ENCODE measurements at regions not wholly inside any gene's neighbourhood (a gene's known extent, or its start where the extent isn't known, plus 50 kb on each side); places are given as distances from the start of the nearest gene placed in this dataset.

- no peak overlapping the region for H3K56ac ChIP-seq (replicated peaks; ENCODE audit: insufficient read length, low read depth, low read length)
- no peak overlapping the region for H2BK120ac ChIP-seq (replicated peaks; ENCODE audit: low read depth, low read length)
- ChIA-PET CTCF (ENCODE audit: partially characterized antibody) (interaction anchor here (0.6 to 1.7 kb wide), 2 partner anchors 10 to 266 kb away, joined by 3 to 9 read pairs; no protein-coding TSS in a partner anchor), POLR2A (ENCODE audit: partially characterized antibody) (no interaction called here)
- no peaks in the 10 kb centered on the region for H4K20me1 ChIP-seq (replicated peaks in 1 of 2; ENCODE audit: control insufficient read depth in 1 of 2, insufficient read depth in 2 of 2, low read length in 2 of 2)
- no peak overlapping the region for H2BK15ac ChIP-seq (ENCODE audit: low read length)
- DNase-seq (ENCODE audit: low read depth in 1 of 2, low spot score in 2 of 2): no peak
- no peak overlapping the region for H3K4me2 ChIP-seq (ENCODE audit: insufficient read depth in 1 of 2, low read depth in 2 of 2, low read length in 2 of 2)
- 92% methylated on average over 1 of the region's 1 CpG; no CpG with 5 or more reads in 1 of the 2 experiments for whole genome bisulfite sequencing, 2 experiments (ENCODE audit: extremely low coverage in 1 of 2, insufficient coverage in 1 of 2, insufficient read length in 1 of 2, insufficient replicate concordance in 2 of 2, low coverage in 1 of 2, low lambda C conversion rate in 2 of 2, missing lambda C conversion rate in 1 of 2)
- H3K9me3 ChIP-seq (ENCODE audit: insufficient read depth in 2 of 2, low read depth in 1 of 2, low read length in 1 of 2): no peaks in the 10 kb centered on the region
- H2AK5ac ChIP-seq (ENCODE audit: low read depth, low read length): no peak overlapping the region
- no peaks in the 10 kb centered on the region for H3K23me2 ChIP-seq (ENCODE audit: low read depth, low read length)
- no peaks in the 10 kb centered on the region for H3K36me3 ChIP-seq (ENCODE audit: control insufficient read depth in 2 of 4, insufficient read depth in 4 of 4, low read length in 3 of 4)
- no peak overlapping the region for H3K4ac ChIP-seq (replicated peaks; ENCODE audit: insufficient read length, low read depth, low read length)
- no peaks in the 10 kb centered on the region for H3K27me3 ChIP-seq (replicated peaks in 1 of 4; ENCODE audit: control insufficient read depth in 3 of 4, extremely low read depth in 1 of 4, insufficient read depth in 3 of 4, low read length in 3 of 4)
- no peak overlapping the region for H4K5ac ChIP-seq (ENCODE audit: insufficient read length, low read depth, low read length)
- H3K79me2 ChIP-seq (ENCODE audit: control insufficient read depth in 1 of 2, insufficient read depth in 2 of 2, low read length in 2 of 2): no peaks in the 10 kb centered on the region
- H3K14ac ChIP-seq (ENCODE audit: insufficient read length): no peak overlapping the region
- H2BK12ac ChIP-seq (ENCODE audit: low read depth, low read length): no peak overlapping the region
- H2BK5ac ChIP-seq (ENCODE audit: low read depth, low read length): no peak overlapping the region
- TF ChIP-seq ASH2L (IDR thresholded peaks at IDR 0.05; ENCODE audit: low read length): no peak
- TF ChIP-seq POLR2A (IDR thresholded peaks at IDR 0.05; ENCODE audit: control extremely low read depth in 1 of 2, low read depth in 2 of 2, low read length in 2 of 2): no peak
- TF ChIP-seq MAX (IDR thresholded peaks at IDR 0.05): no peak
- TF ChIP-seq FOSL1 (IDR thresholded peaks at IDR 0.05; ENCODE audit: insufficient read depth, low read depth, low read length): no peak
- no peak overlapping the region for H4K91ac ChIP-seq (replicated peaks; ENCODE audit: insufficient read length, low read length)
- no peak overlapping the region for H3K27ac ChIP-seq (ENCODE audit: low read depth, low read length)
- FAIRE-seq: no peak
- H2BK20ac ChIP-seq (ENCODE audit: low read length): no peak overlapping the region
- H3K23ac ChIP-seq (ENCODE audit: insufficient read length): no peak overlapping the region
- no peak overlapping the region for H3K4me3 ChIP-seq (ENCODE audit: extremely low read depth in 1 of 4, insufficient read depth in 2 of 4, low read depth in 3 of 4, low read length in 4 of 4)
- no peak overlapping the region for H2AFZ ChIP-seq (ENCODE audit: low read length)
- no peak overlapping the region for H3K18ac ChIP-seq (ENCODE audit: extremely low read depth, low read length)
- no peak overlapping the region for H4K8ac ChIP-seq (ENCODE audit: extremely low read depth, insufficient read depth, low read length)
- H3K79me1 ChIP-seq (ENCODE audit: low read depth, low read length): no peaks in the 10 kb centered on the region
- no peak overlapping the region for H3K9ac ChIP-seq (replicated peaks in 1 of 4; ENCODE audit: extremely low read depth in 1 of 4, low read depth in 3 of 4, low read length in 3 of 4)
- H3K4me1 ChIP-seq (replicated peaks in 1 of 4; ENCODE audit: control insufficient read depth in 3 of 4, insufficient read depth in 4 of 4, low read length in 3 of 4): no peaks in the 10 kb centered on the region
These were observed 493.3 kb upstream of the NAALADL2 start for GRCh38 chr3:174365796-174366195.
